ENCODE measurements at regions not wholly inside any gene's neighbourhood (a gene's known extent, or its start where the extent isn't known, plus 50 kb on each side); places are given as distances from the start of the nearest gene placed in this dataset.

- H3K9ac ChIP-seq (ENCODE audit: control insufficient read depth, extremely low read depth, insufficient read depth, low read length) = no peak overlapping the region
- no peaks in the 10 kb centered on the region for H3K36me3 ChIP-seq (ENCODE audit: control insufficient read depth in 2 of 2, extremely low read depth in 1 of 2, insufficient read depth in 2 of 2, low read length in 2 of 2)
- H3K79me2 ChIP-seq (ENCODE audit: control insufficient read depth, insufficient read depth, low read length) = no peaks in the 10 kb centered on the region
- no peak overlapping the region for H3K4me3 ChIP-seq (ENCODE audit: control insufficient read depth in 2 of 3, extremely low read depth in 1 of 3, insufficient read depth in 2 of 3, low read depth in 1 of 3, low read length in 3 of 3)
- no peak overlapping the region for H2AFZ ChIP-seq (ENCODE audit: control insufficient read depth, low read length)
- FAIRE-seq (no peak), DNase-seq (ENCODE audit: low read depth, low spot score) (no peak)
- peaks cover 3% of the 10 kb centered on the region for H3K4me1 ChIP-seq (ENCODE audit: control insufficient read depth, extremely low read depth, insufficient read depth, low read length)
- H3K27me3 ChIP-seq (ENCODE audit: control insufficient read depth, extremely low read depth, insufficient read depth, low read length) = no peaks in the 10 kb centered on the region
- TF ChIP-seq EZH2 (IDR thresholded peaks at IDR 0.05; ENCODE audit: low read length) (no peak), CTCF (optimal IDR thresholded peaks at IDR 0.05 in 1 of 3, IDR thresholded peaks at IDR 0.05 in 1 of 3, conservative IDR thresholded peaks at IDR 0.05 in 1 of 3; ENCODE audit: extremely low read depth in 1 of 3, insufficient read depth in 2 of 3, low read length in 3 of 3) (no peak)
- no peaks in the 10 kb centered on the region for H3K9me1 ChIP-seq (ENCODE audit: control insufficient read depth, extremely low read depth, insufficient read depth, low read length)
- no peak overlapping the region for H3K4me2 ChIP-seq (ENCODE audit: control insufficient read depth, extremely low read depth, insufficient read depth, low read depth, low read length)
- no peaks in the 10 kb centered on the region for H3K9me3 ChIP-seq (ENCODE audit: control insufficient read depth, low read depth, low read length)
- no peak overlapping the region for H3K27ac ChIP-seq (ENCODE audit: control insufficient read depth, insufficient read depth, low read length)
- dilution Hi-C loops (cut with MboI; ENCODE audit: extremely low pct_ligation_motif_present, low sequenced_read_pairs) = no loop called here
- H4K20me1 ChIP-seq (ENCODE audit: control insufficient read depth, extremely low read depth, insufficient read depth, low read length) = no peaks in the 10 kb centered on the region
These were observed 116.0 kb downstream of the ATP6V1G3 start for GRCh38 chr1:198424441-198424840.

- H3K27ac ChIP-seq (ENCODE audit: control insufficient read depth, insufficient read depth, low read length) = no peak overlapping the region
- no peaks in the 10 kb centered on the region for H3K36me3 ChIP-seq (ENCODE audit: control insufficient read depth in 2 of 2, extremely low read depth in 1 of 2, insufficient read depth in 2 of 2, low read length in 2 of 2)
- H3K9me3 ChIP-seq (ENCODE audit: control insufficient read depth, low read depth, low read length) = no peaks in the 10 kb centered on the region
- no peak overlapping the region for H3K4me2 ChIP-seq (ENCODE audit: control insufficient read depth, extremely low read depth, insufficient read depth, low read depth, low read length)
- TF ChIP-seq CTCF (optimal IDR thresholded peaks at IDR 0.05 in 1 of 3, IDR thresholded peaks at IDR 0.05 in 1 of 3, conservative IDR thresholded peaks at IDR 0.05 in 1 of 3; ENCODE audit: extremely low read depth in 1 of 3, insufficient read depth in 2 of 3, low read length in 3 of 3) (no peak), EZH2 (IDR thresholded peaks at IDR 0.05; ENCODE audit: low read length) (no peak)
- H2AFZ ChIP-seq (ENCODE audit: control insufficient read depth, low read length) = no peak overlapping the region
- no peaks in the 10 kb centered on the region for H3K27me3 ChIP-seq (ENCODE audit: control insufficient read depth, extremely low read depth, insufficient read depth, low read length)
- H4K20me1 ChIP-seq (ENCODE audit: control insufficient read depth, extremely low read depth, insufficient read depth, low read length) = no peaks in the 10 kb centered on the region
- H3K79me2 ChIP-seq (ENCODE audit: control insufficient read depth, insufficient read depth, low read length) = no peaks in the 10 kb centered on the region
- no peak for FAIRE-seq
- peaks cover 3% of the 10 kb centered on the region for H3K4me1 ChIP-seq (ENCODE audit: control insufficient read depth, extremely low read depth, insufficient read depth, low read length)
- no peaks in the 10 kb centered on the region for H3K9me1 ChIP-seq (ENCODE audit: control insufficient read depth, extremely low read depth, insufficient read depth, low read length)
- H3K9ac ChIP-seq (ENCODE audit: control insufficient read depth, extremely low read depth, insufficient read depth, low read length) = no peak overlapping the region
- no peak overlapping the region for H3K4me3 ChIP-seq (ENCODE audit: control insufficient read depth in 2 of 3, extremely low read depth in 1 of 3, insufficient read depth in 2 of 3, low read depth in 1 of 3, low read length in 3 of 3)
- no peak for DNase-seq (ENCODE audit: low read depth, low spot score)
- dilution Hi-C loops (cut with MboI; ENCODE audit: extremely low pct_ligation_motif_present, low sequenced_read_pairs) = no loop called here
These were observed 116.8 kb downstream of the ATP6V1G3 start for GRCh38 chr1:198423673-198424072.
